Erythroblast (primary cell): ENCODE measurements at regions not wholly inside any gene's neighbourhood (a gene's known extent, or its start where the extent isn't known, plus 50 kb on each side); places are given as distances from the start of the nearest gene placed in this dataset.

Experiments
- GATA1 ChIP-seq: IDR thresholded peaks from 2 replicates; pipeline ENCODE4 v1.6.1; 2011; ENCODE audit warnings: low read depth, mild to moderate bottlenecking, control low read depth, low read length, moderate library complexity
- POLR2A ChIP-seq: IDR thresholded peaks from 2 replicates; pipeline ENCODE4 v1.6.1; 2011; ENCODE audit warnings: mild to moderate bottlenecking, low read length

DNA sequence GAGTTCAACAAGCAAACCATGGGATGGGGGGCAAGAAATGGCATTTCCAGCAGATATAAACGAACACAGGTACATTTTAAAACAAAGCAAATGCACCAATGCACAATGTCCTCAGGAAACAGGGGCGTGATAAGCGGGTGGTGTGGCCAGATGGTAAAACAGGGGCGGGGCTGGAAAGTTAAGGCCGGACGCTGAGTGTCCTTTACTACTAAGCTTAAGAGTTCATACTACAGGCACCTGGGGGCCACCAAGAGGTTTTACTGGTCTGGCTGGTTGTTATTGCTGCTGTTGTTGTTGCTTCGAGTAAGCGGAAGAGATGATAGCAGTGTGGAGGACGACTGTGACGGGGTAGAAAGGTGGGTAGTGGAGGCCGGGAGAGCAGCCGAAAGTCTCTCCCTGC, 99.8 kb downstream of the ATPSCKMT start:
- TF ChIP-seq POLR2A (no peak), GATA1 (no peak)
